BJ (cell line): ENCODE measurements at regions not wholly inside any gene's neighbourhood (a gene's known extent, or its start where the extent isn't known, plus 50 kb on each side); places are given as distances from the start of the nearest gene placed in this dataset.

ENCODE experiments used
- CTCF ChIA-PET: fragments of 350-600 bp; formaldehyde crosslinking; extraction: SDS; loops from one replicate; lab custom pipeline; 2021; ENCODE audit warnings: antibody characterized with exemption, inconsistent platforms; lab: Yijun Ruan, JAX
- POLR2A ChIA-PET: fragments of 300-600 bp; sonication (Branson Sonifier 250); formaldehyde crosslinking; extraction: SDS; loops from one replicate; lab custom pipeline; 2021; ENCODE audit warnings: antibody characterized with exemption; lab: Charles Lee
- DNase-seq: peaks from one replicate; pipeline ENCODE4 v3.0.0-alpha.2; 2011; ENCODE audit warnings: low read depth
- H3K27me3 ChIP-seq: 2 replicates; pipeline ENCODE4 v1.6.0; 2011; ENCODE audit warnings: low read length; ENCODE audit not compliant: control insufficient read depth, insufficient read depth
- H3K36me3 ChIP-seq: 2 replicates; pipeline ENCODE4 v1.5.1; 2011; ENCODE audit warnings: low read length; ENCODE audit not compliant: control insufficient read depth, insufficient read depth
- H3K4me3 ChIP-seq: 2 replicates; pipeline ENCODE4 v1.5.1; 2011; ENCODE audit warnings: low read depth, mild to moderate bottlenecking, control low read depth, low read length
- CTCF ChIP-seq: IDR thresholded peaks from 2 replicates; pipeline ENCODE4 v1.5.1; 2011; ENCODE audit warnings: low read depth, mild to moderate bottlenecking, control low read depth, inconsistent platforms, low read length, moderate library complexity; ENCODE audit not compliant: insufficient read depth

GRCh38 chr9:82512728-82513127 lies 524.2 kb downstream of the SPATA31D1 start:
- H3K4me3 ChIP-seq, result no peak overlapping the region
- POLR2A ChIA-PET, result no interaction called here
- H3K36me3 ChIP-seq, result no peaks in the 10 kb centered on the region
- DNase-seq, result no peak
- CTCF ChIA-PET, result no interaction called here
- TF ChIP-seq CTCF, result no peak
- H3K27me3 ChIP-seq, result no peaks in the 10 kb centered on the region; the same call in 1 of the 2 replicates

- POLR2A ChIA-PET, result no interaction called here
- no peak for DNase-seq
- Histone ChIP-seq H3K36me3 (no peaks in the 10 kb centered on the region), H3K27me3 (no peaks in the 10 kb centered on the region; the same call in 1 of the 2 replicates), H3K4me3 (no peak overlapping the region)
- TF ChIP-seq CTCF, result no peak
- CTCF ChIA-PET, result no interaction called here
These were observed 524.7 kb downstream of the SPATA31D1 start for GRCh38 chr9:82513242-82513751.

GRCh38 chr9:82513976-82514735 lies 525.6 kb downstream of the SPATA31D1 start:
- Histone ChIP-seq H3K4me3 (no peak overlapping the region), H3K27me3 (no peaks in the 10 kb centered on the region; the same call in 1 of the 2 replicates), H3K36me3 (no peaks in the 10 kb centered on the region)
- ChIA-PET POLR2A (no interaction called here), CTCF (no interaction called here)
- DNase-seq, result no peak
- no peak for TF ChIP-seq CTCF

GRCh38 chr9:82518868-82519267 lies 530.3 kb downstream of the SPATA31D1 start:
- CTCF ChIA-PET, result no interaction called here
- POLR2A ChIA-PET, result no interaction called here
- TF ChIP-seq CTCF, result no peak
- DNase-seq, result no peak
- H3K27me3 ChIP-seq, result no peaks in the 10 kb centered on the region
- no peak overlapping the region for H3K4me3 ChIP-seq
- H3K36me3 ChIP-seq, result no peaks in the 10 kb centered on the region

GRCh38 chr9:82519332-82519731 lies 530.8 kb downstream of the SPATA31D1 start:
- H3K36me3 ChIP-seq, result no peaks in the 10 kb centered on the region
- H3K4me3 ChIP-seq, result no peak overlapping the region
- ChIA-PET CTCF (no interaction called here), POLR2A (no interaction called here)
- no peak for DNase-seq
- H3K27me3 ChIP-seq, result no peaks in the 10 kb centered on the region
- TF ChIP-seq CTCF, result no peak
